Subcutaneous abdominal adipose tissue (tissue), 5 donors: ENCODE measurements at regions not wholly inside any gene's neighbourhood (a gene's known extent, or its start where the extent isn't known, plus 50 kb on each side); places are given as distances from the start of the nearest gene placed in this dataset.

Experiments used
- H3K27ac ChIP-seq: one replicate; pipeline ENCODE4 v1.7.0; 2013; ENCODE audit warnings: low read depth, mild to moderate bottlenecking, inconsistent platforms, low read length, moderate library complexity
- H3K27me3 ChIP-seq, 5 donors: one replicate each; pipeline ENCODE4 v1.7.0; 2013; ENCODE audit warnings: low read length in 5 of 5, inconsistent platforms in 1 of 5; ENCODE audit not compliant: control insufficient read depth in 5 of 5, insufficient read depth in 4 of 5
- H3K36me3 ChIP-seq, 5 donors: one replicate each; pipeline ENCODE4 v1.7.0; 2013; ENCODE audit warnings: low read length in 5 of 5; ENCODE audit not compliant: control insufficient read depth in 5 of 5, insufficient read depth in 5 of 5
- H3K4me1 ChIP-seq, 5 donors: one replicate each; pipeline ENCODE4 v1.7.0; 2013; ENCODE audit warnings: low read length in 5 of 5, mild to moderate bottlenecking in 3 of 5, moderate library complexity in 1 of 5; ENCODE audit not compliant: control insufficient read depth in 5 of 5, insufficient read depth in 5 of 5
- H3K4me3 ChIP-seq, 5 donors: one replicate each; pipeline ENCODE4 v1.7.0; 2013; ENCODE audit warnings: low read length in 5 of 5, low read depth in 1 of 5
- H3K9ac ChIP-seq, 5 donors: one replicate each; pipeline ENCODE4 v1.7.0; 2013; ENCODE audit warnings: low read length in 5 of 5, mild to moderate bottlenecking in 4 of 5, moderate library complexity in 3 of 5
- H3K9me3 ChIP-seq, 5 donors: one replicate each; pipeline ENCODE4 v1.7.0; 2013; ENCODE audit warnings: low read length in 5 of 5; ENCODE audit not compliant: control insufficient read depth in 5 of 5
- donor health status: healthy.
- donor health status: healthy.
- donor health status: healthy.
- donor health status: healthy.
- donor health status: healthy.

- Histone ChIP-seq H3K27me3 (no peaks in the 10 kb centered on the region), H3K9me3 (no peaks in the 10 kb centered on the region), H3K4me1 (no peaks in the 10 kb centered on the region), H3K36me3 (no peaks in the 10 kb centered on the region), H3K4me3 (no peak overlapping the region), H3K27ac (no peak overlapping the region), H3K9ac (no peak overlapping the region)
Measured at GRCh38 chr6:86825436-86825835, 111.9 kb upstream of the HTR1E start.

- Histone ChIP-seq H3K27ac (no peak overlapping the region), H3K36me3 (no peaks in the 10 kb centered on the region), H3K9me3 (no peaks in the 10 kb centered on the region), H3K4me3 (no peak overlapping the region), H3K4me1 (no peaks in the 10 kb centered on the region), H3K27me3 (no peaks in the 10 kb centered on the region), H3K9ac (no peak overlapping the region)
Measured at GRCh38 chr6:86822747-86823146, 114.6 kb upstream of the HTR1E start.

GRCh38 chr6:86820750-86821149, 116.6 kb upstream of the HTR1E start:
- Histone ChIP-seq H3K4me1 (no peaks in the 10 kb centered on the region), H3K27ac (no peak overlapping the region), H3K27me3 (no peaks in the 10 kb centered on the region), H3K9me3 (no peaks in the 10 kb centered on the region), H3K36me3 (no peaks in the 10 kb centered on the region), H3K4me3 (no peak overlapping the region), H3K9ac (no peak overlapping the region)

GRCh38 chr6:86793649-86794048, 143.7 kb upstream of the HTR1E start:
- no peaks in the 10 kb centered on the region for H3K4me1 ChIP-seq
- no peaks in the 10 kb centered on the region for H3K36me3 ChIP-seq
- H3K27ac ChIP-seq = no peak overlapping the region
- no peaks in the 10 kb centered on the region for H3K27me3 ChIP-seq
- H3K9ac ChIP-seq = no peak overlapping the region
- no peak overlapping the region for H3K4me3 ChIP-seq
- H3K9me3 ChIP-seq = peaks cover 0 to 7% (median 3%) of the 10 kb centered on the region in 5 donors

GRCh38 chr6:86791476-86791875, 145.9 kb upstream of the HTR1E start:
- H3K36me3 ChIP-seq = no peaks in the 10 kb centered on the region
- no peaks in the 10 kb centered on the region for H3K27me3 ChIP-seq
- no peaks in the 10 kb centered on the region for H3K4me1 ChIP-seq
- H3K4me3 ChIP-seq = no peak overlapping the region
- H3K9ac ChIP-seq = no peak overlapping the region
- H3K27ac ChIP-seq = no peak overlapping the region
- peaks cover 0 to 5% (median 2%) of the 10 kb centered on the region in 5 donors for H3K9me3 ChIP-seq

- H3K27ac ChIP-seq = no peak overlapping the region
- H3K27me3 ChIP-seq = no peaks in the 10 kb centered on the region
- peaks cover 0 to 4% (median 0%) of the 10 kb centered on the region in 5 donors for H3K9me3 ChIP-seq
- H3K4me3 ChIP-seq = no peak overlapping the region
- no peaks in the 10 kb centered on the region for H3K4me1 ChIP-seq
- H3K9ac ChIP-seq = no peak overlapping the region
- H3K36me3 ChIP-seq = no peaks in the 10 kb centered on the region
Measured at GRCh38 chr6:86789779-86790411, 147.4 kb upstream of the HTR1E start.

GRCh38 chr6:86782328-86782727, 155.0 kb upstream of the HTR1E start:
- H3K36me3 ChIP-seq = no peaks in the 10 kb centered on the region
- H3K4me3 ChIP-seq = no peak overlapping the region

GRCh38 chr6:86780923-86781322, 156.4 kb upstream of the HTR1E start:
- Histone ChIP-seq H3K9me3 (peaks cover 0 to 1% (median 0%) of the 10 kb centered on the region in 5 donors), H3K4me3 (no peak overlapping the region), H3K4me1 (no peaks in the 10 kb centered on the region), H3K27ac (no peak overlapping the region), H3K27me3 (no peaks in the 10 kb centered on the region), H3K9ac (no peak overlapping the region), H3K36me3 (no peaks in the 10 kb centered on the region)

More at GRCh38 chr6:86782328-86782727, 155.0 kb upstream of the HTR1E start:
- H3K9ac ChIP-seq = no peak overlapping the region
- no peak overlapping the region for H3K27ac ChIP-seq
- H3K9me3 ChIP-seq = no peaks in the 10 kb centered on the region
- no peaks in the 10 kb centered on the region for H3K27me3 ChIP-seq
- no peaks in the 10 kb centered on the region for H3K4me1 ChIP-seq

GRCh38 chr6:86775893-86776292, 161.4 kb upstream of the HTR1E start:
- Histone ChIP-seq H3K9ac (no peak overlapping the region), H3K4me1 (no peaks in the 10 kb centered on the region), H3K27ac (no peak overlapping the region), H3K9me3 (peaks cover 0 to 3% (median 0%) of the 10 kb centered on the region in 5 donors), H3K4me3 (no peak overlapping the region), H3K27me3 (no peaks in the 10 kb centered on the region), H3K36me3 (no peaks in the 10 kb centered on the region)

- H3K4me3 ChIP-seq = no peak overlapping the region
- H3K4me1 ChIP-seq = no peaks in the 10 kb centered on the region
- no peaks in the 10 kb centered on the region for H3K36me3 ChIP-seq
- H3K27ac ChIP-seq = no peak overlapping the region
- H3K9ac ChIP-seq = no peak overlapping the region
- no peaks in the 10 kb centered on the region for H3K27me3 ChIP-seq
- peaks cover 0 to 5% (median 0%) of the 10 kb centered on the region in 5 donors for H3K9me3 ChIP-seq
Measured at GRCh38 chr6:86765211-86765610, 172.1 kb upstream of the HTR1E start.
